CD4-positive, alpha-beta T cell treated with Interleukin-15 for 4 hours (primary cell): ENCODE measurements at regions not wholly inside any gene's neighbourhood (a gene's known extent, or its start where the extent isn't known, plus 50 kb on each side); places are given as distances from the start of the nearest gene placed in this dataset.

ENCODE experiments used
- DNase-seq: peaks from one replicate; pipeline ENCODE4 v3.0.0-alpha.2; 2020; ENCODE audit warnings: low spot score

GRCh38 chr13:40077396-40078027 lies 422.1 kb downstream of the COG6 start:
- DNase-seq = no peak

- no peak for DNase-seq
Observed at GRCh38 chr13:40079721-40080120, 424.3 kb downstream of the COG6 start.

DNA sequence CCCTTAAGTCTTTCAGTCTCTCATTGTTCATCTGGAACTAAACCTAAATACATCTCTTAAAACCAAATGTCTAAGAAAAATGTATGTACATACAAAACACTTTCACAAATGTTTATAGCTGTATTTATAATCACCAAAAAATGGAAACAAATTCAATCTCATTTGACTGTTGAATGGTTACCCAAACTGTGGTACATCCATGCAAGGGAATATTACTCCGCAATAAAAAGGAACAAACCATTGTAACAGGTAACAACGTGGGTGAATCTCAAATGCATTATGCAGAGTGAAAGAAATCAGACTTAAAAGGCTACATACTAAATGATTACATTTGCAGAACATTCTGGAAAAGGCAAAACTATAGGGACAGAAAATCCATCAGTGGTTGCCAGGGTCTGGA lies 425.2 kb downstream of the COG6 start:
- no peak for DNase-seq

GRCh38 chr13:40082639-40083038 lies 427.2 kb downstream of the COG6 start:
- DNase-seq = no peak

DNA sequence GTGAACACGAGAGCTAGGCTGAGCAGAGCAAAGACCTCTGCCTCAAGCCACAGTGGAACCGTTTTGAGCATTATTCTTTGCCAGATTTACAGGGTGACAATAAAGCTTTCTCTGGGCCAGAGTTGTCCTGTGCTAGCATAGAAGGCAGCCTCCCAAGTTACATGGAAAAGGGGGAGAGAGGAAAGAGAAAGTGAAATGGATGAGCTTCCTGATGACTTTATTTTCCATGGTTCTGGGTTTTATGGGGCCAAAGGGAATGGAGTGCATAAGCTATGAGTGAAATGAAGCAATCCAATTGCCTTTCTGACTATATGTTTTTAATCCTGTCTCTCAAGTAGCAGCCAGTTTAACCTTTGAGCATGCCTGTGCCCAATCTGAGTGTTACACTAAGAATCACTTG lies 428.4 kb downstream of the COG6 start:
- no peak for DNase-seq

- DNase-seq = no peak
Observed at GRCh38 chr13:40084934-40085333, 429.5 kb downstream of the COG6 start.

DNA sequence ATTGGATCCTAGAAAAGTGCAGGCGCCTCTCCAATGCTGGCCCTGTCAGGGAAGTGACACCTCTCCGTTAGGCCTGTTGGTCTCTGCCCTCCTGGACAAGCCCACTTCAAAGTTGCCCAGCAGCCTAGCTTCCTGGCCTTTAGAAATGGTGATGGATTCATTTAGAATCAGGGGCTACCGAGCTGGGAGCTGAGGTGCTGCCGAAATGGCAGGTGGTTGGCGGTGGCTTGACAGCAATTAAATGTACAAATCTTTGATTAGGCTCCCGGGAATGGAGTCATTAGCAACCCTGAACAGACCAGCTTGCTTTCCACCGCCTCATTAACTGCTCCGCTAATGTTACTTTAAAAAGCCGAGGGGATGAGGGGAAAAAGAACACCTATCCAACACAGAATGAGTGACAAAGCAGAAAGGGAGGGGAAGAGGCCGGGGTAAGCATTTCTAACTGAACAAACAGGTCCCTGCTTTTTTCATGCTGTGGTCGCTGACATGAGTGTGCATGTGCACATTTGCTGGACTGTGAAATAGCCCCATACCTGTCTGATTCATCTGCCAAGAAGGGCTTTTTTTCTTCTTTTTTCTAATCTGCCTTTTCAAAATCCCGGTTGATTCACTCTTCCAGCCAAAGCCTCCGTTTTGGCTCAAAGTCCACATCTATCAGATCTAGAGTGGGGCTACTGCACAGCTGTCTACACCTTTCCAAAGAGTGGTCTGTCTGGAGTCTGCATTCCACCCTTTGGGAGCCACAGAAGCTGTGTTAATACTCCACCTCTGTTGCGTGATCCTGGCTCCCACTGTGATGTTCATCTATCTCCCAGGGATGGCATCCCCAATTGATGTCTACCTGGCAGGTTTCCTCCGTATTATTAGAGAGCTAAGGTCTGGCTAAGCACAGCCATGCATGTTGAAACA lies 431.9 kb downstream of the COG6 start:
- no peak for DNase-seq

- DNase-seq = no peak
Observed at GRCh38 chr13:40094056-40094455, 438.6 kb downstream of the COG6 start.

DNA sequence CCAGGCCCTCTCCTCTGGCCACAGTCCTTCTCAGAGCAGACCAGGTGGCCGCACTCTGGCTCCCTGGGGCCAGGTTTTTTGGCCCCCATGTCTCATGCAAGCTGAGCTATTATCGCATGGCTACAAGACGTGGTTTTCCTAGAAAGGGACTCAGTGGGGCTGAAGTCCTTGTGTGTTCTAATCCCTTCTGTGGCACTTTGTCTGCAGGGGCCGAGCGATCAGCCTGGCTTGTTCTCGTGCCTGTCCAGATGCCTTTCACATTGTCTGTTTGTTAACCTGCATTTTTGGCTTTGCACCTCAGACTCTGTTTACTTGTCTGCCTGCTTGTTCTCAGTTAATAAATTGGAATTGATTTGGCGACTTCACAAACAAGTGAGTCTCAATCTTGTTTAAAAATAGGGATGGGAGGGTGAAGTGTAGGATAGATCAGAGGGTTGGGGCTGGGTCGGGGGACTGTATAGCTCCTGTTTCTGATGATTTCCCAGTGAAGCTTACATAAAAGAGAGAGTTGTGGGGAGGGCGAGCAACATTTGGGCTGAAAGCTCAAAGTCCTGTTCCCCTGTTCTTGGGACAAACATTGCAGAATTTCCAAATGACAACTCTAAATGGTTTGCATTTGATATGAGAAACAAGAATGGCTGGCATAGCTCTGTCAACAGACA lies 440.4 kb downstream of the COG6 start:
- no peak for DNase-seq

DNA sequence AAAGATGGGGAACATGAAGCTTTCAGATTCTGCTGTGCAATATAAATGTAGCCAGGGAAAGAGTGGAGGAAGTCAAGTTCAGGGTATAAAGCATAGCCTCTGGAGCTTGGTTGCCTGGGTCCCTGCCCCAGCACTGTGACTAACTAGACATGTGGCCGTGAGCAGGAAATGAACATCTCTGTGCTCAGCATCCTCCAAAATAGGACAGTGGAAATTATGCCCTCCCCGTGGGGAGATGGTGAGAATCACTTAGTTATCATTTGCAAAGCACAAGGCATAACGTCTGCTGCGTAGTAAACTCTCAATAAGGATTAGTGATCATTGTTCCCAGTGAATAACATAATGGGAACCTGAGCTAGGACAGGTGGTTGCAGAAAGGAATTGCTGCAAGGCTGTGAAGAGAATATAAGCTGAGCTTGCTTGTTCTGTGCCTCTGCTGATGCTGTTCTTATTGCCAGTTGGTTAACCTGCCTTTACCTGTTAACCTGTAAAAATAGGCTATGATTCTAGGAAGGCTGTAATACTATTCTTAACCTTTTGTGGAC lies 441.0 kb downstream of the COG6 start:
- DNase-seq = peak; percentile 28

- no peak for DNase-seq
Observed at GRCh38 chr13:40098246-40098645, 442.8 kb downstream of the COG6 start.

GRCh38 chr13:40101708-40102359 lies 446.4 kb downstream of the COG6 start:
- no peak for DNase-seq

- DNase-seq = no peak
Observed at GRCh38 chr13:40102360-40102727, 446.9 kb downstream of the COG6 start.

DNA sequence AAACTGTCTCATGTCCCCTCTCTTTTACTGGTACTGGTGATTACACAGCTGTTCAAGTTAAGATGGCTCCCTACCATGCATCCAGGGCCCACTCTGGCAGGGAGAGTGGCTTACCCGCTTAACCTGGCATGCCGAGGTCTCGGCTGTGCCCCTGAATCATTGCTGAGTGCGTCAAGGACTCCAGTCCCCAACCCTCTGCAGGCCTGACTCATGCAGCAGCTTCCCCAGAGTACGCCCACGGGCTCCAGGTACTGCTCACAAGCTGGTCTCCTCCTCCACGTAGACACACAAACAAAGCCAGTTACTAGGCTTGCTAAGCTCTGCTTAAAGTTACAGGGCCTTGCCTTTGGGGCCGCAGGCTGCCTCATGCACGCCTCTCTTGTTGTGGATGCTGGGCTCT lies 447.4 kb downstream of the COG6 start:
- DNase-seq = peak; percentile 52

DNA sequence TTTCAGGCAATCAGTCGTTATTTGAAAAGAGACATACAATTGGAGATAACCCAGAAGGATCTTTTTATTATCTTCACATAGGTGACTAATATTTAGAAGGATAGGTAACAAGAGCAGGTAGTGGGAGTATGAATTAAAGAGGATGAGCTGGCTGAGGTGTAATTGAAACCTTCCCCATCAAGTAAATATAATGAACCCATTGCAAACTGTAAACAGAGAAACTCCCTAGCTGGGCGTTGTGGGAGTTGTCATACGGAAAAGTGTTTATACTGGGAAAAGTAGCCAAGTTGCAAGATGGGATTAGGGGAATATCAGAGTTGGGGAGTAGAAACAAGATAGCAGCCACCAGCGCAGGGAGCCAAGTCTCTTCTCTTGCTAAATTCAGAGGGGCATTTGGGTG lies 448.4 kb downstream of the COG6 start:
- DNase-seq = no peak

- no peak for DNase-seq
Observed at GRCh38 chr13:40105231-40105630, 449.8 kb downstream of the COG6 start.

- DNase-seq = no peak
Observed at GRCh38 chr13:40109351-40109844, 453.9 kb downstream of the COG6 start.

DNA sequence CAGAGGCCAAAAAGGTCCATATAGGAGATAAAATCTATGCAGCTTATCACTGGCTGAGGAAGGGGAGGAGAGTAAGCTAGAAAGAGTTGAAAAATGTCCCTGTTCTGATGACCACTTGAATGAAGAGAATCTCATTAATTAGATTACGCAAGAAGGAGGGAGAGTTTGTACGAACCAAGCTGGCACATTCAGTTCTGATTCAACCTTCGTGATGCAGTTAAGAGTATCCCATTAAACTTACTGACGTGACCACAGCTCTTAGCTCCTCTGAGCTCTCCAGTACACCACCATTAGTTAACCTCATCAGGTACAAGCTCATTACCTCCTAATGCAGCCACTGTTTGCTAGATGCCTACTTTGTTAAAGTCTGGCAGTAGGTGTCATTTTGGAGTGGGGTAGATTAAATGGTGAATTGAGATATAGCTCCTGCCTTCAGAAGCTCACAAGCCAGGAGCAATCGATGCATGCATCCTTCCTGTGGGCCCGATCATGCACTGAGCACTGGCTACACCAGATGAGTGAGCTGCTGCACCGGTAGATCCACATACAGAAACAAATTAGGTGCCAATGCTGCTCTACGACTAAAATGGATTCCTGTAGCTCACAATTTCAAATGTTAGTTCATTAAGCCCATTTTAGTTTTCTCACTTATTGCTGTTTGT lies 458.3 kb downstream of the COG6 start:
- no peak for DNase-seq

- no peak for DNase-seq
Observed at GRCh38 chr13:40114305-40114896, 458.9 kb downstream of the COG6 start.

DNA sequence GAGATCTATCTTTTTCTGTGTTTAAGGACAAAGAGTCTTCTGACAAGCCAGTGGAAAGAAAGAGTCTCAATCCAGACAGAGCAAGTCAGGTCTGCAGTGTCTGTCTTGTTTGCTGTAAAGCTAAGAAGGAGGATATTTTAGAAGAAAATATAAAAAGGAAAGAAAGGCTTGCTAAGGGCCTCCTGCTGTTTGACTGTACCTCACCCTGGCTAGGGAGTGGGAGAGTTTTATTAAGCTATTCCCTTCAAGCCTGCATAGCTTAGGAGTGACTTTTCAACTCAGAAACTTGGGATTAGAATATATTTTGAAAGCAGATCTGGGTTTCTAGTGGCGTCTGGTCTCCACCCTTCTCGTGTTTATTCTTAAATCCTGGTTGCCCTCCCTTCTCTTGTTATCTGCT lies 460.0 kb downstream of the COG6 start:
- DNase-seq = no peak

DNA sequence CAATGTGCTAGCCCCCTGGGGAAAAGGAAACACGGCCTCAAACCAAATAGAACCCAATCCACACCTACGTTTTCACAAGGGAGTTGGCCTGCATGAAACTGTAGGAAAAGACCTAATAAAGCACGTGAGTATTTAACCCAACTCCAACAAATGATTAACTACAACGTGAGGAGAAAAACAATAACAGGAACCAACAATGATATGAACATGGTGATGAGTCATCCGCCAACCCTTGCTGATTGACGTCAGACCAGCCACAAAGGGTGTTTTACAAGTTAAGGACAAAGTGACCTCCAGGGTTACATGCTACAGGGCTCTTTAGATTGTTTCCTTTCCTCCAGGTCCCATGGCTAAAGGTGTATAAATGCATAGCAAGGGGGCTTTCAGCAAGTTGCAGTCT lies 460.5 kb downstream of the COG6 start:
- DNase-seq = peak; percentile 43
